ENCODE measurements at regions not wholly inside any gene's neighbourhood (a gene's known extent, or its start where the extent isn't known, plus 50 kb on each side); places are given as distances from the start of the nearest gene placed in this dataset.

GRCh38 chr3:105304487-105304886 lies 62.2 kb upstream of the ALCAM start:
- H3K36me3 ChIP-seq (ENCODE audit: insufficient read depth, low read length), result no peaks in the 10 kb centered on the region
- CTCF ChIA-PET, result no interaction called here

GRCh38 chr3:105315144-105315543 lies 51.6 kb upstream of the ALCAM start:
- no peak for DNase-seq
- H3K27me3 ChIP-seq (ENCODE audit: control insufficient read depth in 1 of 2, insufficient read depth in 2 of 2, low read length in 2 of 2), result no peaks in the 10 kb centered on the region
- no peak for TF ChIP-seq CTCF (IDR thresholded peaks at IDR 0.05)
- CTCF ChIA-PET, result no interaction called here
- intact Hi-C loops (cut with DNase I, micrococcal nuclease), result no loop called here
- H3K4me3 Mint-ChIP-seq, result no peak overlapping the region
- H3K4me1 ChIP-seq (ENCODE audit: insufficient read depth, low read length), result no peaks in the 10 kb centered on the region
- no peaks in the 10 kb centered on the region for H3K36me3 Mint-ChIP-seq (ENCODE audit: low read depth)
- H3K9me3 Mint-ChIP-seq, result no peaks in the 10 kb centered on the region
- ATAC-seq (ENCODE audit: poor library complexity), result no peak
- no peaks in the 10 kb centered on the region for H3K9me3 ChIP-seq (ENCODE audit: control insufficient read depth in 1 of 2, insufficient read depth in 1 of 2, low read length in 2 of 2)
- POLR2A ChIA-PET, result interaction anchor here (0.7 kb wide), 1 partner anchor 1250 kb away, joined by 4 read pairs; no protein-coding TSS in a partner anchor
- no peak overlapping the region for H3K4me3 ChIP-seq (ENCODE audit: low read length)
- H3K27ac Mint-ChIP-seq, result no peak overlapping the region
- no peaks in the 10 kb centered on the region for H3K27me3 Mint-ChIP-seq
- no peaks in the 10 kb centered on the region for H3K4me1 Mint-ChIP-seq (ENCODE audit: low read depth)
- H3K27ac ChIP-seq (ENCODE audit: low read depth in 1 of 2, low read length in 2 of 2), result no peak overlapping the region
- H3K36me3 ChIP-seq (ENCODE audit: insufficient read depth, low read length), result no peaks in the 10 kb centered on the region

More at GRCh38 chr3:105304487-105304886, 62.2 kb upstream of the ALCAM start:
- Mint-ChIP-seq H3K27me3 (no peaks in the 10 kb centered on the region), H3K4me1 (ENCODE audit: low read depth) (no peaks in the 10 kb centered on the region), H3K9me3 (peaks cover 8% of the 10 kb centered on the region), H3K4me3 (no peak overlapping the region), H3K27ac (no peak overlapping the region), H3K36me3 (ENCODE audit: low read depth) (no peaks in the 10 kb centered on the region)
- H3K4me1 ChIP-seq (ENCODE audit: insufficient read depth, low read length), result no peaks in the 10 kb centered on the region
- no peak for ATAC-seq (ENCODE audit: poor library complexity)
- no peak for TF ChIP-seq CTCF (IDR thresholded peaks at IDR 0.05)
- no peaks in the 10 kb centered on the region for H3K27me3 ChIP-seq (ENCODE audit: control insufficient read depth in 1 of 2, insufficient read depth in 2 of 2, low read length in 2 of 2)
- POLR2A ChIA-PET, result no interaction called here
- no peak overlapping the region for H3K4me3 ChIP-seq (ENCODE audit: low read length)
- H3K9me3 ChIP-seq (ENCODE audit: control insufficient read depth in 1 of 2, insufficient read depth in 1 of 2, low read length in 2 of 2), result peaks cover 0 to 21% of the 10 kb centered on the region in 2 experiments
- no peak for DNase-seq
- H3K27ac ChIP-seq (ENCODE audit: low read depth in 1 of 2, low read length in 2 of 2), result no peak overlapping the region
- intact Hi-C loops (cut with DNase I, micrococcal nuclease), result no loop called here

GRCh38 chr3:105315815-105316214 lies 50.9 kb upstream of the ALCAM start:
- H3K27me3 ChIP-seq (ENCODE audit: control insufficient read depth in 1 of 2, insufficient read depth in 2 of 2, low read length in 2 of 2), result no peaks in the 10 kb centered on the region
- CTCF ChIA-PET, result no interaction called here
- no peak overlapping the region for H3K4me3 Mint-ChIP-seq
- intact Hi-C loops (cut with DNase I, micrococcal nuclease), result no loop called here
- H3K9me3 ChIP-seq (ENCODE audit: control insufficient read depth in 1 of 2, insufficient read depth in 1 of 2, low read length in 2 of 2), result no peaks in the 10 kb centered on the region
- no peak overlapping the region for H3K4me3 ChIP-seq (ENCODE audit: low read length)
- no peak overlapping the region for H3K27ac ChIP-seq (ENCODE audit: low read depth in 1 of 2, low read length in 2 of 2)
- no peaks in the 10 kb centered on the region for H3K4me1 ChIP-seq (ENCODE audit: insufficient read depth, low read length)
- ATAC-seq (ENCODE audit: poor library complexity), result no peak
- H3K36me3 ChIP-seq (ENCODE audit: insufficient read depth, low read length), result no peaks in the 10 kb centered on the region
- no peak overlapping the region for H3K27ac Mint-ChIP-seq
- DNase-seq, result no peak
- TF ChIP-seq CTCF (IDR thresholded peaks at IDR 0.05), result no peak
- no peaks in the 10 kb centered on the region for H3K27me3 Mint-ChIP-seq
- H3K36me3 Mint-ChIP-seq (ENCODE audit: low read depth), result no peaks in the 10 kb centered on the region
- H3K9me3 Mint-ChIP-seq, result no peaks in the 10 kb centered on the region
- POLR2A ChIA-PET, result no interaction called here
- no peaks in the 10 kb centered on the region for H3K4me1 Mint-ChIP-seq (ENCODE audit: low read depth)
